ENCODE measurements at regions not wholly inside any gene's neighbourhood (a gene's known extent, or its start where the extent isn't known, plus 50 kb on each side); places are given as distances from the start of the nearest gene placed in this dataset.

DNA sequence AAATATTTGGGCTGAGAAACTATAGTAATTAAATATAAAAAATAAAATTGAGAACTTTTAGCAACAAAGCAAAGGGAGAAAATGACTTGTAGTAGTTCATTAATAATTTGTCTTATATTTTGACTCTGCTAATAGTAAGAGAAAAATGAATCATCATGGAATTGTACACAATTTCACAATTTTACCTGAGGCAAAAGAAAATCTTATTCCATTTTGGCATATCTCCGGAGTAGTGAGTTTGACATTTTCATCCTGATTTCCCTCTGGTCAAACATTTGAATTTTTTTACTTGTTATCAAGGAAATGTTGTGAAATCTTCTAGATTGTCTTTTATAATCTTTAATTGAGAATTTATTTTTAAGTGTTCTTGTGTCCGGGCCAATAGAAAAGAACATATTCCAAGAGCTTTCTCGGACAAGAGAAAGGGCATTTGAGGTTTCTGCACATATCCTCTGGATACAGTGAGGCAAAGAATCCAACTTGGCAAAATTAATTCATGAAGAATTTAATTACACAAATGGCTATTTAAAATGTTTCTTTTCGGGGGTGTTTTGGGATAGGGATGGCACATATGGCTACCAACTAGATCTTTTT is 89.3 kb upstream of the IGSF10 start:
- no peak overlapping the region for H3K27ac ChIP-seq (ENCODE audit: low read depth in 1 of 2, low read length in 1 of 2)
- no peak overlapping the region for H3K9ac ChIP-seq (ENCODE audit: insufficient read depth in 1 of 2, low read length in 2 of 2)
- 73 to 82% methylated on average over 4 of the region's 4 CpGs for WGBS, 2 donors
- H3K4me3 ChIP-seq: no peak overlapping the region
- ATAC-seq (ENCODE audit: insufficient read depth, low FRiP score) (no peak), DNase-seq (peak in 2 of 3 donors; percentile 48 to 74)
- TF ChIP-seq, protein P1, sequence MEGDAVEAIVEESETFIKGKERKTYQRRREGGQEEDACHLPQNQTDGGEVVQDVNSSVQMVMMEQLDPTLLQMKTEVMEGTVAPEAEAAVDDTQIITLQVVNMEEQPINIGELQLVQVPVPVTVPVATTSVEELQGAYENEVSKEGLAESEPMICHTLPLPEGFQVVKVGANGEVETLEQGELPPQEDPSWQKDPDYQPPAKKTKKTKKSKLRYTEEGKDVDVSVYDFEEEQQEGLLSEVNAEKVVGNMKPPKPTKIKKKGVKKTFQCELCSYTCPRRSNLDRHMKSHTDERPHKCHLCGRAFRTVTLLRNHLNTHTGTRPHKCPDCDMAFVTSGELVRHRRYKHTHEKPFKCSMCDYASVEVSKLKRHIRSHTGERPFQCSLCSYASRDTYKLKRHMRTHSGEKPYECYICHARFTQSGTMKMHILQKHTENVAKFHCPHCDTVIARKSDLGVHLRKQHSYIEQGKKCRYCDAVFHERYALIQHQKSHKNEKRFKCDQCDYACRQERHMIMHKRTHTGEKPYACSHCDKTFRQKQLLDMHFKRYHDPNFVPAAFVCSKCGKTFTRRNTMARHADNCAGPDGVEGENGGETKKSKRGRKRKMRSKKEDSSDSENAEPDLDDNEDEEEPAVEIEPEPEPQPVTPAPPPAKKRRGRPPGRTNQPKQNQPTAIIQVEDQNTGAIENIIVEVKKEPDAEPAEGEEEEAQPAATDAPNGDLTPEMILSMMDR (IDR thresholded peaks at IDR 0.05; ENCODE audit: control extremely low read depth, extremely low read depth): no peak
- H3K27me3 ChIP-seq (ENCODE audit: control insufficient read depth in 3 of 3, insufficient read depth in 3 of 3, low read length in 2 of 3): no peaks in the 10 kb centered on the region
- H3K36me3 ChIP-seq (ENCODE audit: control insufficient read depth in 4 of 4, insufficient read depth in 4 of 4, low read length in 4 of 4): no peaks in the 10 kb centered on the region
- no peaks in the 10 kb centered on the region for H3K9me3 ChIP-seq (ENCODE audit: control insufficient read depth in 4 of 4, insufficient read depth in 3 of 4, low read length in 3 of 4)
- peaks cover 0 to 41% (median 0%) of the 10 kb centered on the region in 5 donors for H3K4me1 ChIP-seq (ENCODE audit: control insufficient read depth in 5 of 5, insufficient read depth in 5 of 5, low read length in 5 of 5)

DNA sequence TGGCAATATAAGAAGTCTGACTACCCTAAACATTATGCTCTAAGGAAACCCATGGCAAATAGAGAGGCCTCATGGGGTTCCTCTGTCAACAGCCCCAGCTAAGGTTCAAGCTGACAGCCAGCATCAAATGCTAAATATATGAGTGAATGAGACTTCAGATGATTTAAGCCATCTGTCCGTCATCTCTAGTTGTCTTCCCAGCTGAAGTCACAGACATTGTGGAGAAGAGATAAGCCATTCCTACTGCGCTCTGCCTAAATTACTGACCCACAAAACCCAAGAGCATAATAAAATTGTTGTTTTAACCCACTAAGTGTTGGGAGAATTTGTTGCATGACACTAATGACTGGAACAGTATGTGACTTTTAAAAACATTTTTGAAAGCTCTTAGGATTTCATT is 87.3 kb upstream of the IGSF10 start:
- Histone ChIP-seq H3K9ac (ENCODE audit: insufficient read depth in 1 of 2, low read length in 2 of 2) (no peak overlapping the region), H3K36me3 (ENCODE audit: control insufficient read depth in 4 of 4, insufficient read depth in 4 of 4, low read length in 4 of 4) (no peaks in the 10 kb centered on the region), H3K27me3 (ENCODE audit: control insufficient read depth in 3 of 3, insufficient read depth in 3 of 3, low read length in 2 of 3) (no peaks in the 10 kb centered on the region), H3K9me3 (ENCODE audit: control insufficient read depth in 4 of 4, insufficient read depth in 3 of 4, low read length in 3 of 4) (no peaks in the 10 kb centered on the region), H3K27ac (ENCODE audit: low read depth in 1 of 2, low read length in 1 of 2) (no peak overlapping the region), H3K4me3 (no peak overlapping the region), H3K4me1 (ENCODE audit: control insufficient read depth in 5 of 5, insufficient read depth in 5 of 5, low read length in 5 of 5) (peaks cover 0 to 37% (median 0%) of the 10 kb centered on the region in 5 donors)
- TF ChIP-seq, protein P1 (IDR thresholded peaks at IDR 0.05; ENCODE audit: control extremely low read depth, extremely low read depth): no peak
- peak; percentile 30 to 73 (median 73) for DNase-seq
- WGBS, 2 donors: 82 to 86% methylated on average over 2 of the region's 2 CpGs
- ATAC-seq (ENCODE audit: insufficient read depth, low FRiP score): no peak

DNA sequence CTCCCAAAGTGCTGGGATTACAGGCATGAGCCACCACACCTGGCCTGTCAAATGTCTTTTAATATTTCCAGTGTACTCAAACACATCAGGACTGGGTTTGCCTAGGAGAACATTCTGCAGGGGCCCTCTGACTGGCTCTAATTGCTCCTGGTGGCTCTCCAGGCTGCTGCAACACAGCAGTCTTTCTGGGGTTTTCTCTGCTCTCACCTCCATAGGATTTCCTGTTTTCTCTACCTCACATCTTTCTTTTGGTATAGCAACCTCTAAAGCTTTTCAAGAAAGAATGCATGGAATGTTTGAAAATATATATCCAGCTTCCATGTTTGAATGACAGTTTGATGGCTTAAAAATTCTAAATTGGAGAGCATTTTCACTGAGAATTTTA is 83.3 kb upstream of the IGSF10 start:
- Histone ChIP-seq H3K27me3 (ENCODE audit: control insufficient read depth in 3 of 3, insufficient read depth in 3 of 3, low read length in 2 of 3) (no peaks in the 10 kb centered on the region), H3K4me1 (ENCODE audit: control insufficient read depth in 5 of 5, insufficient read depth in 5 of 5, low read length in 5 of 5) (peaks cover 0 to 33% (median 5%) of the 10 kb centered on the region in 5 donors), H3K4me3 (no peak overlapping the region), H3K9me3 (ENCODE audit: control insufficient read depth in 4 of 4, insufficient read depth in 3 of 4, low read length in 3 of 4) (no peaks in the 10 kb centered on the region), H3K36me3 (ENCODE audit: control insufficient read depth in 4 of 4, insufficient read depth in 4 of 4, low read length in 4 of 4) (no peaks in the 10 kb centered on the region), H3K27ac (ENCODE audit: low read depth in 1 of 2, low read length in 1 of 2) (no peak overlapping the region), H3K9ac (ENCODE audit: insufficient read depth in 1 of 2, low read length in 2 of 2) (no peak overlapping the region)
- ATAC-seq (ENCODE audit: insufficient read depth, low FRiP score): no peak
- no peak for DNase-seq
- TF ChIP-seq, protein P1 (IDR thresholded peaks at IDR 0.05; ENCODE audit: control extremely low read depth, extremely low read depth): no peak

DNA sequence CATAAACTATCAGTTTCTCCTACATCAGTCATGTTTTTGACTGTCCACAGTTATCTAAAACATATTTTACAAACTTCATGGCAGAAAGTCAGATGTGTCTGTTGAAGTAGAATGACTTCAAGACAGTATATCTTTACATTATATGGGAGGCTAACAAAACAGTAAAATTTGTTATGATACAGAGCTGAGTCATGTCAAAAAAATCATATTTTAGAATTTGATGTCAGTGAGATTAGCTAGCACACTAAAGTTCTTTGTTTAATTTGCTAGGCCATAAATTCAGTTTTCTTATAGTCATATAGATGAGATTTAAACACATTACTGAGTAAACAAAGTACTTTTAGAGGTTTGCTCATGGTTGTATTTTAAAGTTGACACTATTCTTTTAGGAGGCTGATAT is 80.3 kb upstream of the IGSF10 start:
- H3K36me3 ChIP-seq (ENCODE audit: control insufficient read depth in 4 of 4, insufficient read depth in 4 of 4, low read length in 4 of 4): no peaks in the 10 kb centered on the region
- H3K27ac ChIP-seq (ENCODE audit: low read depth in 1 of 2, low read length in 1 of 2): no peak overlapping the region
- no peaks in the 10 kb centered on the region for H3K27me3 ChIP-seq (ENCODE audit: control insufficient read depth in 3 of 3, insufficient read depth in 3 of 3, low read length in 2 of 3)
- peaks cover 0 to 30% (median 5%) of the 10 kb centered on the region in 5 donors for H3K4me1 ChIP-seq (ENCODE audit: control insufficient read depth in 5 of 5, insufficient read depth in 5 of 5, low read length in 5 of 5)
- DNase-seq (no peak), ATAC-seq (ENCODE audit: insufficient read depth, low FRiP score) (no peak)
- H3K4me3 ChIP-seq: no peak overlapping the region
- H3K9me3 ChIP-seq (ENCODE audit: control insufficient read depth in 4 of 4, insufficient read depth in 3 of 4, low read length in 3 of 4): no peaks in the 10 kb centered on the region
- H3K9ac ChIP-seq (ENCODE audit: insufficient read depth in 1 of 2, low read length in 2 of 2): no peak overlapping the region
- TF ChIP-seq, protein P1 (IDR thresholded peaks at IDR 0.05; ENCODE audit: control extremely low read depth, extremely low read depth): no peak

All from lung (tissue), 11 donors.